ENCODE measurements at regions not wholly inside any gene's neighbourhood (a gene's known extent, or its start where the extent isn't known, plus 50 kb on each side); places are given as distances from the start of the nearest gene placed in this dataset.

DNA sequence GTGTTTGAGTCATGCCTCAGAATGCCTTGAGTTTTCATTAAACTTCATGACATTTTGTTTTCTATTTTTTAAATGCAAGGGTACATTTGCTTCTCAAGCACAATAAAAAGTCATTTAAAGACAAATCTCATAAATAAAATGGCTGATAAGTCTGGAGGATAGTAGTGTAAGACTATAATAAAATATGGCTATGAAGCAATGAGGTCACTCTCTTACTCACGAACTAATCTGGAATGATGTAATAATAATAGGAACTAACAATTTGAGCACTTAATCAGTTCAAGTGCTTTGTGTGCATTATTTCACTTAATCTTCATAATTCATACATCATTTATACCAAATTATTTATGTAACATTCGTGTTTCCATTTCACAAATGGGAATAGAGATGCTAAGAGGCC is 149.3 kb upstream of the CTTNBP2 start:
- DNase-seq: no peak
- Histone ChIP-seq H3K4me3 (no peak overlapping the region), H3K4me1 (replicated peaks in 1 of 2) (no peaks in the 10 kb centered on the region), H3K36me3 (replicated peaks in 1 of 2) (no peaks in the 10 kb centered on the region), H3K27ac (no peak overlapping the region), H3K9me3 (replicated peaks in 1 of 3) (no peaks in the 10 kb centered on the region), H3K27me3 (no peaks in the 10 kb centered on the region)
- intact Hi-C loops (cut with DNase I): no loop called here
- TF ChIP-seq, protein P1, sequence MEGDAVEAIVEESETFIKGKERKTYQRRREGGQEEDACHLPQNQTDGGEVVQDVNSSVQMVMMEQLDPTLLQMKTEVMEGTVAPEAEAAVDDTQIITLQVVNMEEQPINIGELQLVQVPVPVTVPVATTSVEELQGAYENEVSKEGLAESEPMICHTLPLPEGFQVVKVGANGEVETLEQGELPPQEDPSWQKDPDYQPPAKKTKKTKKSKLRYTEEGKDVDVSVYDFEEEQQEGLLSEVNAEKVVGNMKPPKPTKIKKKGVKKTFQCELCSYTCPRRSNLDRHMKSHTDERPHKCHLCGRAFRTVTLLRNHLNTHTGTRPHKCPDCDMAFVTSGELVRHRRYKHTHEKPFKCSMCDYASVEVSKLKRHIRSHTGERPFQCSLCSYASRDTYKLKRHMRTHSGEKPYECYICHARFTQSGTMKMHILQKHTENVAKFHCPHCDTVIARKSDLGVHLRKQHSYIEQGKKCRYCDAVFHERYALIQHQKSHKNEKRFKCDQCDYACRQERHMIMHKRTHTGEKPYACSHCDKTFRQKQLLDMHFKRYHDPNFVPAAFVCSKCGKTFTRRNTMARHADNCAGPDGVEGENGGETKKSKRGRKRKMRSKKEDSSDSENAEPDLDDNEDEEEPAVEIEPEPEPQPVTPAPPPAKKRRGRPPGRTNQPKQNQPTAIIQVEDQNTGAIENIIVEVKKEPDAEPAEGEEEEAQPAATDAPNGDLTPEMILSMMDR (IDR thresholded peaks at IDR 0.05): no peak
- no peak for TF ChIP-seq POLR2A (IDR thresholded peaks at IDR 0.05)
- WGBS, 4 donors: 45 to 52% (median 50%) methylated on average over 2 of the region's 2 CpGs

DNA sequence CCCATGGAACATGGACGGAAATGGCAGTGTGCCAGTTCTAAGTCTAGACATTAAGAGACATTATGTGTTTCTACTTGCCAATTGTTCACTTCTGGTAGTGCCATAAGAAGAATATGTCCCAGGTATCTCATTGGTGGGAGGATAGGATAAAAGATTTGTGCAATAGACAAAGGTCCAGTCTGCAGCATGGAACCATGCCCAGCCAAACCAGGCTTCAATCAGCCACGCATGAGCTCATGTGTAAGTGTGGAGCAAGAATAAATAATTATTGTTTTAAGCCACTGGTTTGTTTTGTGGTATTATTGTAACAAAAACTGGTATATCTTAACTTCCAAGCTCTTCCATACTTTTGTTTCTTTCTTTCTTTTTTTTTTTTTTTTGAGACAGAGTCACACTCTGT is 153.6 kb upstream of the CTTNBP2 start:
- Histone ChIP-seq H3K27me3 (no peaks in the 10 kb centered on the region), H3K4me1 (replicated peaks in 1 of 2) (no peaks in the 10 kb centered on the region), H3K27ac (no peak overlapping the region), H3K9me3 (replicated peaks in 1 of 3) (no peaks in the 10 kb centered on the region), H3K4me3 (no peak overlapping the region), H3K36me3 (replicated peaks in 1 of 2) (no peaks in the 10 kb centered on the region)
- TF ChIP-seq, protein P1 (IDR thresholded peaks at IDR 0.05): no peak
- TF ChIP-seq POLR2A (IDR thresholded peaks at IDR 0.05): no peak
- no peak for DNase-seq
- intact Hi-C loops (cut with DNase I): no loop called here
- 61 to 76% (median 67%) methylated on average over 2 of the region's 2 CpGs for WGBS, 4 donors

DNA sequence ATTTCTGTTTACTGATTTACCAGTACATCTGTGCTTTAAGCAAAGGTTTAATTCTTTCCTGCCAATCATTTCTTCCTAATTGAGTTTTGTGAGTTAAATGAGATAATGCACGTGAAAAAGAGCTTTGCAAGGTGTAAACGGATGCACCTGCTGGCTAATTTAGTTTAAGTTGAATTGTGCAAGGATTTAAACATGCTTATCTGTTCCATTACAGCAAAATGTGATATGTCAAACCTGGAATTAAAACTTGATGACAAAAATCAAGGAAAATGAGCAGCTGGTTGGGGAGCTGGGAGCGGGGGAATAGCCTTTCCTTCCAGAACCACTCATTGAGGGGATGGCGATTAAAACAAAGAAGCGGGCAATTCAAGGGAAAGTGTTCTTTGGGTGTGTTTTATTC is 155.0 kb upstream of the CTTNBP2 start:
- Histone ChIP-seq H3K4me3 (no peak overlapping the region), H3K36me3 (replicated peaks in 1 of 2) (no peaks in the 10 kb centered on the region), H3K4me1 (replicated peaks in 1 of 2) (no peaks in the 10 kb centered on the region), H3K9me3 (replicated peaks in 1 of 3) (no peaks in the 10 kb centered on the region), H3K27ac (no peak overlapping the region), H3K27me3 (no peaks in the 10 kb centered on the region)
- TF ChIP-seq POLR2A (IDR thresholded peaks at IDR 0.05): no peak
- TF ChIP-seq, protein P1 (IDR thresholded peaks at IDR 0.05): no peak
- intact Hi-C loops (cut with DNase I): no loop called here
- no peak for DNase-seq
- 72 to 85% (median 73%) methylated on average over 5 of the region's 5 CpGs for WGBS, 4 donors

DNA sequence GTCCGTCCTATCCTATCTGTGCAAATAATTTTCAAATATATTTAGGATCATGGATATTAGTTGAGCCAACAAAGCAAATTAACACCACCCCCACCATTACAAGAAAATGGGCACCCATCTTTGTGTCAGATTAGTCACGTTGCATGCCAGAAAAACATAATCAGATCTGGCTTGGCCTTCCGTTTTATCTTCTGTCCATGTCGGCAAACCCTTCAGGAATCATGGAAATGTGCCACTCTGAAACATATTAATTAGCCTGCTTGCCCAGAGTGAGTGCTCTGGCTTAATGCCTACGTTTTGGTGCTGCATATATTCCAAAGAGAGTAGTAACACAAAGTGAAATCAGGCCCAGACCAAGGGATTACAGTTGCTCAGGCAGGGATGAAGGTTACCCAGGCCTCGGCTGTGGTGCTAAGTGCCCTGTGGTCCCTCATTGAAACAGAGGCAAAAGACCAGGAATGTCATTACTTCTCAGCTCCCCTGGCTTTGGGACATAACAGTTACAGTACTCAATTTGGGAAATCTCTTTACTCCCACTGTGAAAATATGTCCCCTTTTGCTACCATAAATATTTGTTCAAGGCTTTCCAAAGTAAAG is 154.0 kb upstream of the LSM8 start:
- no peak for DNase-seq
- H3K27ac ChIP-seq: no peak overlapping the region
- H3K36me3 ChIP-seq (replicated peaks in 1 of 2): no peaks in the 10 kb centered on the region
- 44 to 60% (median 53%) methylated on average over 6 of the region's 6 CpGs for WGBS, 4 donors
- no peak overlapping the region for H3K4me3 ChIP-seq
- H3K27me3 ChIP-seq: peaks cover 4% of the 10 kb centered on the region
- TF ChIP-seq, protein P1 (IDR thresholded peaks at IDR 0.05): no peak
- TF ChIP-seq POLR2A (IDR thresholded peaks at IDR 0.05): no peak
- no peaks in the 10 kb centered on the region for H3K4me1 ChIP-seq (replicated peaks in 1 of 2)
- H3K9me3 ChIP-seq (replicated peaks in 1 of 3): no peaks in the 10 kb centered on the region
- intact Hi-C loops (cut with DNase I): no loop called here

Measured in adrenal gland (tissue), 9 donors.